ENCODE measurements at regions not wholly inside any gene's neighbourhood (a gene's known extent, or its start where the extent isn't known, plus 50 kb on each side); places are given as distances from the start of the nearest gene placed in this dataset.

GRCh38 chr2:239763433-239764097 is 261.6 kb downstream of the NDUFA10 start:
- no peak for DNase-seq (ENCODE audit: low read depth)

DNA sequence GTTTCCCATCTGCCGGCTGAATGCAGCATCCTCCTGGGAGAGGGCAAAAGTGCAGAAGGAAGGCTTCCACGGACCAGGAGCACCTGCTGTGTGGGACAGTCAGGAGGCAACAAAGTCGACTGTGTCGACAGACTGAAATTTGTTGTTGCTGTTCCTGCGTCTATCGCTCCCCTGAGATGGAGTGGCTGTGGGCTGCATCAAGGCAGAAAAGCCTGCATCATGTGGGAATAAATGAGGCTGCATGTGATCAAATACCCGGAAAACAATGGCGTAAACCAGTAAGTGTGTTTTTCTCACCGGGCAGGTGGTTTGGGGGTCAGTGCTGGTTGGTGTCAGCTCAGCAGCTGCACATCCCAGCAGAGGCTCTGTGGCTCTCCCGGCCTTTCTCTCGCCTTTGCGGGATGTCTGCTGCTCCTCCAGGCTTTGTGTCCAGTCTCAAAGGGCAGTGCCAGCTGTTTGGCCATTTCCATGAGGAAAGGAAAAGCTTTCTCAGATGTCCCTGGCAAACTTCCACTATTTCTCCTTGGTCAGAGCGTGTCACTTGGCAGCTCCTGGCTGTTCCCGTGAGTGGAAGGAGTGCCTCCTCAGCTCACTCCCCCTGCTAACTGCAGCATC is 262.4 kb downstream of the NDUFA10 start:
- no peak for DNase-seq (ENCODE audit: low read depth)

DNA sequence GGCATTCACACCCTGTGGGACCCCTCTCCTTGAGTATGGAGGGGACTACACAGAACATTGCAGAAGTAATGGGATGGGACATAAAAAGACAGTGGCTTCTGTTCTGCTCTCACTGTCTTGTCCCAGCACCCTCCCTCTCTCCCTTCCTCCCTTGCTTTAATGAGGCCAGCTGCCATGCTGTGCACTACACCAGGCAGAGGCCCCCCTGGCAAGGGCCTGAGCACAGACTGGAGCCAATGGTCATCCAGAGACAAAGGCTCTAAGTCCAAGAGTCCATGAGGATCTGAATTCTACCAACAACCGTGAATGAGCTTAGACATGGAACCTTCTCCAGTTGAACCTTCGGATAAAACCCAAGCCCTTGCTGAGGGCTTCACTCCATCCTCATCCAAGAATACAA is 263.0 kb downstream of the NDUFA10 start:
- DNase-seq (ENCODE audit: low read depth): no peak

- no peak for DNase-seq (ENCODE audit: low read depth)
Measured at GRCh38 chr2:239760596-239760995, 264.5 kb downstream of the NDUFA10 start.

GRCh38 chr2:239758279-239758877 is 266.8 kb downstream of the NDUFA10 start:
- no peak for DNase-seq (ENCODE audit: low read depth)

DNA sequence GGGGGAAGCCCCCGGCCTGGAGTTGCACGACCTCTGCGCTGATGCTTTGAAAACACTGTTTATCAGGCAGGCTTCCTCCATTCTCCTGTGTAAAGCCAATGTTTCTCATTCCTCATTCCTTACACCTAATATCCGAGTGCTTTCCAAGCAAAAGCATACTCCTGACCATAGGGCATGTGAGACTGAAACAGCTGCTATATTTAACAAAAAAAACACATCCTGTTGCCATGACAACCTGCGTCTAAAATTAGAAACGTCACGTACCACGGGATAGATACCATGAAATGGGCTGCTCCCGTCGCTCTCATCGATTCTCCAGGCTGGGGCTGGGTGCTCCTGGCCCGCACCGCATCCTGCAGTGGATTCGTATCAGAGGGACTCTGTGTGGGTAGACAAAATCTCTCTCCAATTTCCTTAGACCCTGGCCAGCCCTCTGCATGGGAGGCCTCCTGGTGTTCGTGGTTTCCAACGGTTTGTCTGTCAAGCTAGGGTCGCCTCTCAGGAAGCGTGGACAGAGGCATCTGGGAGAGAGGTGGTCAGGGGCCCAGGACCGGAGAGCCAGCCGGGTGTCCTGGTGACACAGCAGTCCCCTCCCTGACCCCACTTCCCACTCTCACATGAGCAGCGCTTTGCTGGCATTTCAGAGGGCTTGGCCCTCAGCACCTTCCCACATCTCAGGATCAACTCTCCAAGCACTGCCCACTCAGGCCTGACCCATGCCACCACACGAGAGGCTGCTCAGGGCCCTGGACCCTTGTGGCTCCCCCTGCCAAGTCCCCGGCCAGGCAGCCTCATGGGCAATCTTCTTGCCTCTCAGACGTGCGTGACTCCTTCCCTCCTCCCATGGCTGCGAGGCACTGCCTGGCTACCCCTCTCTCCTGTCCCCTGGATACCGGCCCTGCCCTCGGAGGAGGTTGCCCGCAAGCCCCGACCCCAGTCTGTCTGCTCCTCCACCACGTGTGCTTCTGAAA is 268.1 kb downstream of the NDUFA10 start:
- no peak for DNase-seq (ENCODE audit: low read depth)

DNA sequence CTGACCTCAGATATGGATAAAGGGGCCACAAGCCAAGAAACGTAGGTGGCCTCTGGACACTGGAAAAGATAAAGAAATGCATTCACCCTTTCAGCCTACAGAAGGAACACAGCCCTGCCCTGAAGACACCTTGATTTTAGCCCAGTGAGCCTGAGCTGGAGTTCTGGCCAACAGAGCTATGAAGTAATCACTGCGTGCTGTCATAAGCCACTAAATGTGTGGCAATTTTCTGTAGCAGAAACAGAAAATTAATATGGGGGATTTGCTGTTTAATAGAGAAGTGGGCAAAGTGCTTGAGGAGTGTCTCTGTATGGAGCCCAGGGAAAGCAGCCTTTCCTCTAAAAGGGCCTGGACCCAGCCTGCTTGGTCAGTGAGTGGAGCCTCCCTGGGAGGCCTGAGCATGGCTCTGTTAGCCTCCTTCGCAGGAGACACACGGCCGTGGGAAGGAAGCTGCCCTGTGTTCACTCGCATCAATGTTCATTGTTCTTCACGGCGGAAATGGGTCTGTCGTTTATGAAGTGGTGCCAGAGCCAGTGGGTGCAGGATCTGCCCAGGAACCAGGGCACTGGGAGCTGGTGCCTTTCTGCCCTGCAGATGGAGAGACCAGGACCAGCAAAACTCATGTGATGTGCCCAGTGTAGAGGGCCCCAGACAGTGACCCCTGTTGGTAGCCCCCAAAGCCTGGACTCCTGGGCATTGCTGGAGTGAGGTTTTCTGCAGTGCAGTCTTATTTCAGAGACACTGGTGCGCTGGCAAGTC is 268.9 kb downstream of the NDUFA10 start:
- no peak for DNase-seq (ENCODE audit: low read depth)

GRCh38 chr2:239753401-239753837 is 271.7 kb downstream of the NDUFA10 start:
- no peak for DNase-seq (ENCODE audit: low read depth)

DNA sequence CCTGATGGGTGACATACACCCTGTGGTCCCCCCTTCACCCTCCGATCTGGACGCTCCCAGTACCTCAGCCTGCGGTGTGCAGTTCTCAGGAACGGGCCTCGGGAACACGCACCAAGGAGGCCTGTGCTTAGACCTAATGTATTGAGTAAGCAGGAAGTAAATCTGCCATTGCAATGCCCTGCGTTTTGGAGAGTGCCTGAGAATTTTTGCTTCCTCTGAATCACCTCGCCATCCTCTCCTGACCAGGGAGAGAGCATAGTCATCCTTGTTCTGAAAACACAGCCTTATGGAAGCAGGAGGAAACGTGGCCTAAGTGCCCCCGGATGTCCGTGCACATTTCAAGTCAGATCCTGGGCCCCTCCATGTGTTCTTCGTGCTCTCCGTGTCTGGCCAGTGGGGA is 272.2 kb downstream of the NDUFA10 start:
- DNase-seq (ENCODE audit: low read depth): no peak

DNA sequence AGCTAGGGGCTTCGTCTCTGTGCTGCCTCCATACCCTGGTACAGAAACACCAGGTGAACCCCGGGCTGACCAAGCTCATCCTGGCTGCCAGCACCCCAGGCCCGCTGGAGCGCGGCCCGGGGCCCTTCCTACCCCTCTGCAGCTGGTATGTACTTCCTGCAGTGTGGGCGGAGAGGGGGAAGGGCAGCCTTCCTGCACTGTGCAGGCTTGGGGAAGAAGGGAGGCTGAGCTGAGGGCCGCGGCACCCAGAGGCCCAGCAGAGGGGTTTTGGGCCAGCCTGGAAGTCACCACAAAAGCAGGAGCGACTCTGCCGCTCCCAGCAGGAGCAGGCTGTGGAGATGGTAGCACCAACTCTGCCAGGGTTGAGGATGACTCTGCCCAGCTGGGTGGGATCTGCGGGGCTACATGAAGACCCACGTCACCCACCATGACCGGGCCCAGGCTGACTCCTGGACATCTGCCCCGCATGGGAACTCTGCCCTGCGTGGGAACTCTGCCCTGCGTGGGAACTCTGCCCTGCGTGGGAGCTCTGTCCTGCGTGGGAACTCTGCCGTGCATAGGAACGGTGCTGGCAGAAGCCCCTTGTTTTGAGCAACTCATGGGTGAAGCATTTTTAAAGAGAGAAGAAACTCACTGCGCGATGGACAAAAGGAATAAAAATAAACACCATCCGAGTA is 273.3 kb downstream of the NDUFA10 start:
- DNase-seq (ENCODE audit: low read depth): no peak

GRCh38 chr2:239750929-239751678 is 274.0 kb downstream of the NDUFA10 start:
- DNase-seq (ENCODE audit: low read depth): no peak

DNA sequence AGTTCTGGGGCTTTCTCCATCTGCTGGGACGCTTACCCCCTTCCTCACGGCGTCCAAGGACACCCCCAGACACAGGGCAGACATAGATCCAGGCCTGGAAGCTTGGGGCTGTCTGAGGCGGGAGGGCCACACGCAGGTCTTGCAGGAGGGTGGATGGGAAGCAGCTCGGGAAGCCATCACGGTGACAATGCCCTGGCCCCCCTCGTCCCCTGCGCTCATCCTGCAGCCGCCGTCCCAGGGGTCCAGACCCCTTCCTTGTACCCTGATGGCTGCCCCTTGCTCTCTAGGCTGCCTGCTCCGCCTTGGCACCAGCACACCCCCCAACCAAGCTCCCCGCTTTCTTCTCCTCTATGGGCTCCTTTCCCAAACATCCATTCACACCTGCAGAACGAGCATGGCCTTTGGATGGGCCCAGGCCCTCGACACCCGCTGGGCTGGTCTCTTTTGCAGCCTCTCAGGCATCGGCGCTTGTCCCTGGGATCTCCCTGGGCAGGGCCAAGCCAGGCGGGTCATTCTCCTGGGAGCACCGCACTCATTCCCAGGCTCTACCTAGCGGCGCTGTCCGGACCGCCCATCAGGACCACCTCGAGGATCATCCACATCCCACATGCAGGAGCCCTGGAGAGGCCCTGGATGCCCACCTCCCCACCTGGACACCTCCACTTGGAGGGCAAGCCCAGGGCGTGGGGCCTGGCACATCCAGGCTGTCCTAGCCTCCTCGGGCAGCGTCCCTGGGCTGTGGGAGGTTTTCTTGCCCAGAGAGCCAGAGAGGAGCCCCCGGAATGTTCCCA is 274.9 kb downstream of the NDUFA10 start:
- DNase-seq (ENCODE audit: low read depth): no peak

GRCh38 chr2:239749272-239749873 is 275.8 kb downstream of the NDUFA10 start:
- no peak for DNase-seq (ENCODE audit: low read depth)

GRCh38 chr2:239748811-239749210 is 276.3 kb downstream of the NDUFA10 start:
- no peak for DNase-seq (ENCODE audit: low read depth)

- no peak for DNase-seq (ENCODE audit: low read depth)
Measured at GRCh38 chr2:239747771-239748170, 277.4 kb downstream of the NDUFA10 start.

DNA sequence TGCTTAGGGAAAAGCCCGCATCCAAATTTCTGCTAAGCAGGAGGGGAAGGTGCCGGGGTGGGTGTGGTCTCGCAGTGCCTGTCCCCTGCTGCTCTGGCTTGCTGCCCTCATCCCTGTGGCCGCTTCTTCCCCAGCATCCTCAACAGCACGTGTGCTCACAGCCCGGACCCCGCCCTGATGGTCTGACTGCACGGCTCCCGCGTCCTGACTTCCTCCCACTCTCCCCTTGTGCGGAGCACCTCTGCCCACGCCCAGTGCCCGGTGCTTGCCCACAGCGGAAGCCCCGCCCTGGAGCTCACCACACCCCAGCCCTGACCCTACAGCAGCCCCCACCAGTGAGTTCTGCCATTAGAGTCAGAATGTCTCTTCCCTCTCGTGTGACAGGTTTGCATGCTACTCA is 277.9 kb downstream of the NDUFA10 start:
- no peak for DNase-seq (ENCODE audit: low read depth)

DNA sequence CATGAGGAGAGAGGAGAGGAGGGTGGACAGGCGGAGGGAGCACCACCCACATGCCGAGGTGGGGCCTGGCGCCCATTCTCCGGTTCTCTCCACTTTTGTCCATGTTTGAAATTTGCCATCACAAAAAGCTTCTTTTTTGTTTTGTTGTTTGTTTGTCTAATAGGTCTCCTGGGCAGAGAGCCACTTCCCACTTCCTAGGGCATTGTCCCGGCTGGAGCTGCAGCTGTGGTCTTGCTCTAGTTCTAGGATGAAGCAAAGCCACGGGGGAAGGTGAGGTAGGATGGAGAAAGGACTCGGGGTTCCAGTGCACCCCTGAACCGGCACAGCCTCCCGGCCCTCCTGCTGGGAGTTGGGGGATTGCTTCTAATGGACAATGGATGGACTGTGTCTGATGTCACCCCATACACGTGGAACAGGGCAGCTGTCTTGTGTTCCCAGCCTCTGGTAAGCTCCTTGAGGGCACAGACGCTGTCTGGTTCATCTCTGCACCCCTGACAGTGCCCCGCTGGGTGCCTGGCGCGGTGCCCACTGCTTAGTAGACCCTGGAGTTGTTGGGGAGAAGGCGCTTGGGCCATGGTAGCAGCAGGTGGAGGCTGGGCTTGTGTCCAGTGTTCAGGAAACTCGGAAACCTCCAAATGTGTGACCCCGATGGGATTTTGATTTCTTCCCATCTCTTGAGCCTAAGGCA is 278.4 kb downstream of the NDUFA10 start:
- no peak for DNase-seq (ENCODE audit: low read depth)

All from stimulated activated CD8-positive, alpha-beta memory T cell treated with anti-CD3 and anti-CD28 coated beads, Interleukin-15, amount 100 ng/mL, for 24 hours (primary cell).